HG02840 (cell line): ENCODE measurements at regions not wholly inside any gene's neighbourhood (a gene's known extent, or its start where the extent isn't known, plus 50 kb on each side); places are given as distances from the start of the nearest gene placed in this dataset.
"Not testable (repeated sequence)": the region's sequence is repeated elsewhere in the genome, so short reads cannot be mapped to it uniquely, and the experiment has no call there.

ENCODE experiments used
- ATAC-seq: cut with Tn5 transposase; IDR thresholded peaks from one replicate; pipeline ENCODE4 v1.9.1; 2021; ENCODE audit warnings: mild to moderate bottlenecking, moderate library complexity, moderate number of reproducible peaks; ENCODE audit not compliant: unreplicated experiment, low FRiP score

DNA sequence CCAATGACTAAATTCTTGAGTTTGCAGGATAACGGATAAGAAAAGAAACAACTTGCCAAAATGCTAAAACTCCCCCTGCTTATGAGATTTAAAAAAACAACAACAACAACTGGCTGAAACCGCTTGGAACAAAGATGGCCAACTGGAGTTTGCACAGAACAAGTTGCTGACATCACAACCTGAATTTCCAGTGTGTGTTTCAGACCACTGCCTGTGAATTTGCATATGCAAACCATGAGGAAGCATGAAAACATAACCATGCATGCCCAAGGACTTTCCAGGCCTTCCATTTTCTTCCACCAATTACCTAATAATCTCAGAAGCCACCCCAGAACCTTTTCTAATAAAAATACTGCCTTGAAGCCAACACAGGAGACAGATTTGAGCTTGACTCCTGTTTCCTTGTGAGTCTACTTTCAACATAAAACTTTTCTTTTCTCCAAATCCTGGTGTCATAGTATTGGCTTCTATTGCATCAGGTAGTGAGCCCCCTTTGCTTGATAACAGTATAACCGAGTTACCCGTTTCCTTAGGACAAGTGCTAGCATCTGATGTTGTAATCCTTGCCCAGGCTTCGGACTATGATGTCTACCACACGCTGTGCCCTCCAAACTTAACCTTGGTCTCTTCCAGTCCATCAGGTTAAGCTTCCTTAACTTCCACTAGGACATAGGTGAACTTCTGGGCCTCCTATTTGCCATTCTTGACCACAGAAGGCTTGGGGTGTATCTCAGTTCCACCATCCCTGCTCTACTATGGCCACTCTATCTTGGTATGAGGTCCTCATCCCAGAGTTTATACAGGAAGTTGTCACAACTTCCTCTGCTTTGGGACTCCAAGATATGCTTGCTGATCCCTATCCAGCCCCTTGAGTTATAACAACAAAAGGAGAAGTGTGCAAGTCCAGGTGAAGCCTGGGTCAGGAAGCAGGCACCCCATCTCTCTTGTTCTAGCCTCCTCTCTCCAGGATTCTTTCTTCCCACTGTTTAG lies 385.5 kb upstream of the INTU start:
- no peak for ATAC-seq

DNA sequence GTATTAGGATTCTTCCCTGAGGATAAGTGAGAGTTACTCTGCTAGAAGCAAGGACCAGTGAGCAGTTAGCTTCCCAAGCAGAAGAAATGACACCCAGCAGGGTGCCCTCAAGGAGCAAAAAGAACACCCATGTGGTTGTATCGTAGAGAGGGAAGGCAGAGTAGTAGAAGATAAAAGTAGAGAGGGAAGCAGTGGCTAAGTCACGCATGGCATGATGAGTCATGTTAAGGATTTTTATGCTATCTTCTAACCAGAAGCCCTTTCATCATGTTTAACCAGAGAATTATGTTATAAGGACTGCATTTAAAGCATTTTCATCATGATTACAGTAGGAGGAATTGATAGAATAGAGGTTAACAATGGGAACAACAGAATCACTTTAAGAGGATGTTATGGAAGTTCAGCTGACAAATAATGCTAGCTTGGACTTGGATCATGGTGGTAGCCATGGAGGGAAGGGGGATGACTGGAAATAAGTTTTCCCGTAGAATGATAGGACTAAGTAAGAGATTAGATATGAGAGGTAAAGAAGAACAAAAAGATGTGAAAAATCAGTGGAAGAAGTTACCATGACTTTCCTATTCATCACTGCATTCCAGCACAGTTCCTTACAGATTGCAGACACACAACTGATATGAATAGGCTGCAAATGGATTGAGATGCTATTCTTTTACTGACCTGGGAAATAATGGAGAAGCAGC lies 383.5 kb upstream of the INTU start:
- no peak for ATAC-seq

DNA sequence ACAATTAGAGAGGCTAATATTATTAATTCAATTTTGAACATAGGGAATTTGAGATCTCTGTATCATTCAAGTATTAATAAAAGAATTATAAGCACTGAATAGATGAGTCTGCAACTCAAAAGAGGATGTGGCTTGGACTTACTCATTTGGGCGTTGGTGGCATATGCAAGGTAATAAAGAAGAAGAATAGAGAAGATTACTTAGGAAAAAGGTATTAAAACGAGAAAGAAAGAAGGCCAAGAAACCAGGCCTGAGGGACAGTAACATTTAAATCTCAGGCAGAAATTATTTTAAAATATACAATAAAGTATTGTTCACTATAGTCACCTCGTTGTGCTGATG lies 383.0 kb upstream of the INTU start:
- ATAC-seq: no peak

- ATAC-seq: no peak
These were observed 382.2 kb upstream of the INTU start for GRCh38 chr4:127250577-127250976.

GRCh38 chr4:127251423-127251822 lies 381.3 kb upstream of the INTU start:
- peak; percentile 80 for ATAC-seq

DNA sequence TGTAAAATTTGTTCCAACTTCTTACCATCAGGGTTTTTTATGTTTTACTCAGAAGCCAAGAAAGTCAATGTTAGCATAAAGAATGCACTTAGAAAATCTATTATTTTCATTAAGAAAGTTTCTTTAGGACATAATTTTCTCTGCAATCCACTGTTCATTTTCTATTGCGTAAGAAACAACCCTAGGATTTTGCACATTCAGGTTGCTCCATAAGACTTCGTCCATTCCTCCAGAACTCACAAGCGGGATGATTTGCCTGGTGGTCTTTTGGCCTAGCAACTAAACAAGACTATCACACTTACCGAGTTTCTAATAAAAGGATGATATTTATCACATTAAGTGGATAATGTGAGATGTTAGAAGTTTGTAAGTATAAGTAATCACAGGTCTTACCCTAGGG lies 376.3 kb upstream of the INTU start:
- ATAC-seq: no peak

- ATAC-seq: no peak
These were observed 371.3 kb upstream of the INTU start for GRCh38 chr4:127261476-127261875.

- no peak for ATAC-seq
These were observed 364.4 kb upstream of the INTU start for GRCh38 chr4:127268367-127268766.

GRCh38 chr4:127277023-127277422 lies 355.7 kb upstream of the INTU start:
- ATAC-seq: not testable (repeated sequence)

GRCh38 chr4:127284236-127284635 lies 348.5 kb upstream of the INTU start:
- no peak for ATAC-seq

- ATAC-seq: no peak
These were observed 341.4 kb upstream of the INTU start for GRCh38 chr4:127291316-127291715.

DNA sequence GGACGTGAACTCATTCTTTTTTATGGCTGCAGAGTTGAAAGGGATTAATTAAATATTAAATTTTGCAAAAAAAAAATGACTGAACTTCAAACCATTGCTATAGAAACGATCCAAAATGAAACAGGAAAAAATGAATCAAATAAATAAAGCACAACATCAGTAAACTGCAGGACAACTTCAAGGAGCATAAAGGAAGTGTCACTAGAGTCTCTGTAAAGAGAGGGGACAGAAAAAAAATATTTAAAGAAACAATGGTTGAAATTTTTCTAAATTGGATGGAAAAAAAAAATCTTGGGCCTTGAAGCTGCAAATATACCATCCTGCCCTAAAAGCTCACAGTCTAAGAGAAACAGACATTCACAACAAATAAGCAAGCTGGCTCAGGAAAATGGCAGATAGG lies 339.3 kb upstream of the INTU start:
- no peak for ATAC-seq

GRCh38 chr4:127304356-127304755 lies 328.4 kb upstream of the INTU start:
- no peak for ATAC-seq

DNA sequence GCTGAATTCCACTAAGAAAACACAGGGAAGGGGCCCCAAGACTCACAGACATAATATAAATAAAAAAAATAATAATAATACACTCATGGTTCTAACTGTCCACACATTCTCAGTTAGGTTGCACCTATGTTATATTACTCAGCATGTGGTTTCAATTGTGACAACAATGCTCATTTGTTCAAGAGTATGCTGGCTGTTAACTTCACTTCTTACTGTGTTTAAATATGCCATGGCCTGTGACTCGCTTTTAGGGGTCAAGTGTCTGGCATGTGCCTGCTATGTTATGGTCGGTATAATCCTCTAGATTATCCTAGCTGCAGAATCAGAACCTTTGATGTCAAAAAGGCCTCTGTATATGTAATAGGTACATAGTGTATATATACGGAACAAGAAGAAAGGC lies 324.8 kb upstream of the INTU start:
- ATAC-seq: no peak

DNA sequence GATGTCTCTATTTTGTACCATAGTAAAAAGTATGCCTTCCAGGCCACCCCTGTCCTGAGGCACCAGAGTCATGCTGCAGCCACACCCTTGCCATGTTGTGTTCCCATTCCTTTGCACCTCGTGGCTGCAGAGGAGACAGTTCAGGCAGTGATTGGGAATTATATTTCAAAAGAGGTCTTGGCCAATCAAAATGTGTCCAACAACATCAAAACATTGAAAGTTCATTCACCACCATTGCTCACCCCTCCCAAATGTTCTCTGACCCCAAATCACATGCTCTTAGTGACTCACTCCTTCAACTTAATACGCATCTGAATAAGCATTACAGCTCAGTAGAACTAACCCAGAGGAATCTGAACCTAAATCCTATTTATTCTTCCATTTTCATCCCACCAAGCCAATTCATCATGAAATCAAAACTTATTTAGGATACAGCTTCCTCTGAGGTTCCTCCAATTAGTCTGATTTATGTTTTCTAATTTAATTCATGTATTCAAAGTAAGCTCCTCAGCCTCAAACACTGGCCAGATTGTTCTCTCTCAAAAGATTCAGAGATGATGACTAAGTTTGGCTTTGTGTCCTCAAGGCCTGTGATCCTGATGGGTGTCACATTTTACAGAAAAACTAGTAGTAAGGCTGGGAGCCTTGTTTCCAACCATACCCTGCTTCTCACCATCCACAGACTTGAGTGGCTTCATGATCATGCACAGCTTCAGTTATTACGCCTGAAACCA lies 323.2 kb upstream of the INTU start:
- no peak for ATAC-seq

DNA sequence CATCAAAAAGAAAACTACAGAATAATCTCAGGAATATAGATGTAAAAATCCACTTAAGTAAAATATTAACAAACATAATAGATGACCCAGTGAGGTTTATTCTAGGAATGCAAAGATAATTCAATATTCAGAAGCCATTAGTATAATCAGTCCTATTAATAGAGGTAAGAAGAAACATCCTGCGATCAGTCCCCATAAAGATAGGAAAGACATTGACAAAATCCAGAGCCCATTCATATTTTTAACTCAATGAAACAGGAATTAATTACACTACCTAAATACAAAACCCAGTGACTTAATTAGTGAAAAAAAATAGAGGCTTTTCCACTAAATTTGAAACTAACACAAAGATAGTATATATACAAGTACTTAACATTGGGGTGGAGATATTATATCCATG lies 321.4 kb upstream of the INTU start:
- ATAC-seq: no peak

DNA sequence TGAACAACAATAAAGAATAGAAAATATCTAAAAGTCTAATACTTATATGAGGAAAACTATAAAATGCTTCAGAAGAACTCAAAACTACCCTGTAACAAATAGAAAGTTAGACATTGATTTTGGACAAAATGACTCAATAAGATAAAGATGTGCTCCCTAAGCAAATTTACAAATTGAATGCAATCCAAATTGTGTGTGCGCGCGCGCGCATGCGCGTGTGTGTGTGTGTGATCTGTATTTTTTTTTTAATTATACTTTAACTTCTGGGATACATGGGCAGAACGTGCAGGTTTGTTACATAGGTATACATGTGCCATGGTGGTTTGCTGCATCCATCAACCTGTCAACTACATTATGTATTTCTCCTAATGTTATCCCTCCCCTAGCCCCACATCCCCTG lies 320.8 kb upstream of the INTU start:
- ATAC-seq: no peak

GRCh38 chr4:127313767-127314166 lies 319.0 kb upstream of the INTU start:
- ATAC-seq: no peak

DNA sequence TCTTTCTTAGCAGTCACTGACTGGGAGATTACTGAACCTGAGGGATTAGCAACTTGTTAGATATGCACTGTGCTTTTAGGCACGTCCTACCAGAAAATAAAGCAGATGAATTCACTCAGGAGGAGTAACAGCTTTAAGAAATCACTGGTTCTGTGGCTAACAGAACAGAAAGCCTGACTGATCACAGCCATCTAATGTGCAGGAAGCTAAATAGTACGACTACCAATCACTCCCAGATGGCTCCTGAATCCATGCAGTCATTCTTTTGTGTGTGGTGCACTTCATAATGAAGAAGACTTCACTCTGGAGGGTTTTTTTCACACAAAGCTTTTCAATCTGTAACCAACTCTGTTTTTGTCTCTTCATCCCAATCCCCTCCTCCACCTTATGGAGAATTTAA lies 305.3 kb upstream of the INTU start:
- no peak for ATAC-seq

- no peak for ATAC-seq
These were observed 297.6 kb upstream of the INTU start for GRCh38 chr4:127335073-127335620.

DNA sequence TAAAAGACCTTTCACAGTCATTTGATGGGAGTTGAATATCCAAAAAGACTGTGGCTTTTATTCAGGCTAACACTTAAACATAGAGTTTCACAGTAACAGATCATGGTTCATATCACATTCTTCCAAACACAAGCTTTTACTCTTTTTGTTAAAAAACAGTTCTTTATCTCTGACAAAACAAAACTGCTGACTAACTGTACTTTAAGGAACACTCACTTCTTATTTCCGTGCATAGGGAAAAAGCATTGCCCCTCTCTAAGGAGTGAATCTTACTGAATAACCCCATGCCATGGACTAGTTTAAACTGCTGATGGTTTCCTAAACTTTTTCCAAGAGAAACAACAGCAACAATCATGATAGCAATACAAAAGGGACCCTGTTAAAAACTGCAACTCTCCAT lies 297.0 kb upstream of the INTU start:
- ATAC-seq: no peak
